Endothelial cell (in vitro differentiated cells): ENCODE measurements at regions not wholly inside any gene's neighbourhood (a gene's known extent, or its start where the extent isn't known, plus 50 kb on each side); places are given as distances from the start of the nearest gene placed in this dataset.

Experiments used
- DNase-seq: peaks from one replicate; pipeline ENCODE4 v3.0.0; 2021; ENCODE audit warnings: low spot score
- H3K27ac Mint-ChIP-seq: one replicate; pipeline ENCODE4 v1.8.0; 2021; ENCODE audit warnings: mixed read lengths, inconsistent platforms; ENCODE audit not compliant: unreplicated experiment
- H3K27me3 Mint-ChIP-seq: one replicate; pipeline ENCODE4 v1.8.0; 2021; ENCODE audit warnings: mild to moderate bottlenecking, moderate library complexity, mixed read lengths, inconsistent platforms; ENCODE audit not compliant: unreplicated experiment
- H3K36me3 Mint-ChIP-seq: one replicate; pipeline ENCODE4 v1.8.0; 2021; ENCODE audit warnings: mild to moderate bottlenecking, low read depth, mixed read lengths, inconsistent platforms; ENCODE audit not compliant: unreplicated experiment
- H3K4me1 Mint-ChIP-seq: one replicate; pipeline ENCODE4 v1.8.0; 2021; ENCODE audit warnings: mild to moderate bottlenecking, mixed read lengths, inconsistent platforms; ENCODE audit not compliant: unreplicated experiment
- H3K4me3 Mint-ChIP-seq: one replicate; pipeline ENCODE4 v1.8.0; 2021; ENCODE audit warnings: mild to moderate bottlenecking, mixed read lengths, inconsistent platforms; ENCODE audit not compliant: unreplicated experiment
- H3K9me3 Mint-ChIP-seq: one replicate; pipeline ENCODE4 v1.8.0; 2021; ENCODE audit warnings: mixed read lengths, inconsistent platforms; ENCODE audit not compliant: unreplicated experiment
- TF ChIP-seq, protein P1 (sequence below): fragments of 200-600 bp; sonication (generic); IDR thresholded peaks from one replicate; pipeline ENCODE4 v1.5.0; 2021; ENCODE audit warnings: antibody characterized with exemption; ENCODE audit not compliant: unreplicated experiment

DNA sequence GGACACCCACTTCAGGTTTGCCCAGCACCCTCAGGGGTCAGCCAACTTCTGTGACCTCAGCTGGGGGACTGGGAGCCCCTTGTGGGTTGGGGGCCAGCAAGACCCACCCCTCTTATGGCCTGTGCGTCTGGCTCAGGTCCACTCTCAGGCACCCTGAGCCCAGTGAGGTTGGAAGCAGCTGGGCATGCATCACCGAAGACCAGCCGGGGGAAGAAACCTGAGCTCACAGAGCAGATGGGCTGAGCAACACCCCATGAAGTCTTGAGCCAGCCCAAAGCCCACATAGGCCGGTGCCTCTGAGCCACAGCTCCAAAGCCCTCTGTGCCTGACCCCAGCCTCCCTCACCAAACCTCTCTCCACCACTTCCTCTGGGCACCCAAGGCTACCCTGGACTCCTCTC lies 166.7 kb downstream of the RBFOX3 start:
- Mint-ChIP-seq H3K9me3 (no peaks in the 10 kb centered on the region), H3K36me3 (no peaks in the 10 kb centered on the region), H3K4me3 (no peak overlapping the region), H3K27me3 (peaks cover 5% of the 10 kb centered on the region), H3K27ac (no peak overlapping the region), H3K4me1 (no peaks in the 10 kb centered on the region)
- TF ChIP-seq, protein P1, sequence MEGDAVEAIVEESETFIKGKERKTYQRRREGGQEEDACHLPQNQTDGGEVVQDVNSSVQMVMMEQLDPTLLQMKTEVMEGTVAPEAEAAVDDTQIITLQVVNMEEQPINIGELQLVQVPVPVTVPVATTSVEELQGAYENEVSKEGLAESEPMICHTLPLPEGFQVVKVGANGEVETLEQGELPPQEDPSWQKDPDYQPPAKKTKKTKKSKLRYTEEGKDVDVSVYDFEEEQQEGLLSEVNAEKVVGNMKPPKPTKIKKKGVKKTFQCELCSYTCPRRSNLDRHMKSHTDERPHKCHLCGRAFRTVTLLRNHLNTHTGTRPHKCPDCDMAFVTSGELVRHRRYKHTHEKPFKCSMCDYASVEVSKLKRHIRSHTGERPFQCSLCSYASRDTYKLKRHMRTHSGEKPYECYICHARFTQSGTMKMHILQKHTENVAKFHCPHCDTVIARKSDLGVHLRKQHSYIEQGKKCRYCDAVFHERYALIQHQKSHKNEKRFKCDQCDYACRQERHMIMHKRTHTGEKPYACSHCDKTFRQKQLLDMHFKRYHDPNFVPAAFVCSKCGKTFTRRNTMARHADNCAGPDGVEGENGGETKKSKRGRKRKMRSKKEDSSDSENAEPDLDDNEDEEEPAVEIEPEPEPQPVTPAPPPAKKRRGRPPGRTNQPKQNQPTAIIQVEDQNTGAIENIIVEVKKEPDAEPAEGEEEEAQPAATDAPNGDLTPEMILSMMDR = no peak
- no peak for DNase-seq

DNA sequence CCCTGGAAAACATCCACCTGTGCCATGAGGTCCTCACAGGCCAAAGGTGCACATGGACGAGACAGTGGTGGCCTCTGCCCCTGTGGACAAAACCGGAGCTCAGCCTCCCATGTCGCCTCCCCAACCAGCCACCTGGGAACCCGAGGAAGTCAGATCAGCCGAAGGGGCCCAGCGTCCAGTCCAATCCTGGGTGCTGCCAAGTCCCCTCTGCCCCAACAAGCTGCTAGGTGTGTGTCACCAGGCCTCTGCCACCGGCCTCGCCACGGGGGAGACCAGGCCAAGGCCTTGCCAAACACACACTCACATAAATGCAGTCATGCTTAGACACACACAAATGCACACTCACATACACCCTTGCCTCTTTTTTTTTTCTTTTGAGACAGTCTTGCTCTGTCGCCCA lies 167.8 kb downstream of the RBFOX3 start:
- Mint-ChIP-seq H3K4me3 (no peak overlapping the region), H3K36me3 (no peaks in the 10 kb centered on the region), H3K27ac (no peak overlapping the region), H3K4me1 (no peaks in the 10 kb centered on the region), H3K27me3 (peaks cover 7% of the 10 kb centered on the region), H3K9me3 (no peaks in the 10 kb centered on the region)
- TF ChIP-seq, protein P1 = no peak
- no peak for DNase-seq

DNA sequence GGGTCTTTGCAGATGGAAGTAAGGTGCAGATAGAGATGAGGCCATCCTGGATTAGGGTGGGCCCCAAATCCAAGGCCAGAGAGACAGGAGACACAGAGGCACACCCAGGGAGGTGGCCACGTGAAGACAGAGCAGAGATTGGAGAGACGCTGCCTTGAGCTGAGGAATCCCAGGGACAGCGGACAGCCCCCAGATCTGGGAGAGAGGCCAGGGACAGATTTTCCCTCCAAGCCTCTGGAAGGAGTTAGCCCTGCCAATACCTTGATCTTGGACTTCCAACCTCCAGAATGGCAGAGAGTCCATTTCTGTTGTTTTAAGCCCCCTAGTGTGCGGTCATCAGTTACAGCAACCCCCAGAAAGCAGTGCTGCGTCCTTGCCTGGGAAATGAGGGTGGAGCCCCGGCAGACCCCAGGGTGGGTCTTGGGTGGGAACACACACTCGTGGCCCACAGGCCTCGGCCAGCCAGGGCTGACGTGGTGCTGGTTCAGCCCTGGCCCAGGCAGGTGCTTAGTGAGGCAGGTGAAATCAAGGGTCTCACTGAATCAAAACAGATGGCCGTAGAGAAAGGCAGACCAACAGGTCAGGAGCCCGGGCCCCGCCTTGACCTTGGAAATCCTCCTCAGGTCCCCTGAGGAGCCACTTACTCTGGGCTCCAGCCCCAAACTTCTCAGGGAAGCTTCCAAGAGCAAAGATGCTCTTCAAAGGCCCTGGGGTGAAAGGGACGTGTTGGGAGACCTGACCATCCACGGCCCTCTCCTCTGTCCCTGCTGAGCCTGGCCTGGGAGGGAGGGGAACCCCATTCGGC lies 169.3 kb downstream of the RBFOX3 start:
- H3K4me3 Mint-ChIP-seq = no peak overlapping the region
- no peak overlapping the region for H3K27ac Mint-ChIP-seq
- H3K4me1 Mint-ChIP-seq = no peaks in the 10 kb centered on the region
- no peaks in the 10 kb centered on the region for H3K9me3 Mint-ChIP-seq
- TF ChIP-seq, protein P1 = no peak
- DNase-seq = no peak
- H3K27me3 Mint-ChIP-seq = peaks cover 7% of the 10 kb centered on the region
- no peaks in the 10 kb centered on the region for H3K36me3 Mint-ChIP-seq

DNA sequence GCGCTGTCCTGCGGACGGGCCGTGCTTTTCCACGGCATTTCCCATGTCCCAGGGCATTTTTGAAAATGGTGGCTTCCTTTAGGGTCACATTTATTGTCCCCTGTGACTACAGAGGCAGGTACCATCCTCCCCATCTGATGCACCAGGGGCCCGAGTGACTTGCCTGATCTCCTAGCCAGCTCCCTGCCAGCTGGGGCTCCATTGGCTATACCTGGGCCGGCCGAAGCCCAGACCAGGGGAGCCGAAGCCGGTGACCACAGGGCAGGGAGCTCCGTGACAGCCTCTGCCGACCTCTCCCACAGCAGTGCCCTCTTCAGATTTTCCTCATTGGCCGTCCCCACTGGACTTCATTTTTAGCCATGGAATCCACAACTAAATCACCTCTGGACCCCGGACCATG lies 170.6 kb downstream of the RBFOX3 start:
- Mint-ChIP-seq H3K4me3 (no peak overlapping the region), H3K36me3 (no peaks in the 10 kb centered on the region), H3K4me1 (no peaks in the 10 kb centered on the region), H3K27ac (no peak overlapping the region), H3K9me3 (no peaks in the 10 kb centered on the region), H3K27me3 (peaks cover 10% of the 10 kb centered on the region)
- TF ChIP-seq, protein P1 = no peak
- DNase-seq = no peak

DNA sequence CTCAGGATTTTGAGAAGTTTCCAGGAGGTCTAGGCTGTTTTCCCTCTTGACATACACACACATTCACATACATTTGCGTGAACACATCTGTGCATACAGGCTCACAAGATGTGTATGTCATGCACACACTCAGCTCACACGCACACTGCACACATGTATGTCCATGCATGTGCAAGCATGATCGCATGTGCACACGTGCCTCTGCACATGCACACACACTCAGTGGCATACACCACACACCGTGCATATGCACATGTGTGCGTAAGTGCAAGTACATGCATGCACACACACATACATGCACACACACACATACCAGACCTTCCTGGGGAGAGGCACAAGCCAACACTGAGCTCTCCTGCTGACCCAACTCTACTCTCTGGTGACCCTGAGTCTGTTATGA lies 171.4 kb downstream of the RBFOX3 start:
- DNase-seq = no peak
- Mint-ChIP-seq H3K9me3 (no peaks in the 10 kb centered on the region), H3K27ac (peak overlapping the region; percentile 20), H3K4me1 (no peaks in the 10 kb centered on the region), H3K4me3 (no peak overlapping the region), H3K36me3 (no peaks in the 10 kb centered on the region), H3K27me3 (peaks cover 10% of the 10 kb centered on the region)
- TF ChIP-seq, protein P1 = no peak
